BJ (cell line): ENCODE measurements at regions not wholly inside any gene's neighbourhood (a gene's known extent, or its start where the extent isn't known, plus 50 kb on each side); places are given as distances from the start of the nearest gene placed in this dataset.

Source experiments
- CTCF ChIA-PET: fragments of 350-600 bp; formaldehyde crosslinking; extraction: SDS; loops from one replicate; lab custom pipeline; 2021; ENCODE audit warnings: antibody characterized with exemption, inconsistent platforms; lab: Yijun Ruan, JAX
- POLR2A ChIA-PET: fragments of 300-600 bp; sonication (Branson Sonifier 250); formaldehyde crosslinking; extraction: SDS; loops from one replicate; lab custom pipeline; 2021; ENCODE audit warnings: antibody characterized with exemption; lab: Charles Lee
- DNase-seq: peaks from one replicate; pipeline ENCODE4 v3.0.0-alpha.2; 2011; ENCODE audit warnings: low read depth
- H3K27me3 ChIP-seq: 2 replicates; pipeline ENCODE4 v1.6.0; 2011; ENCODE audit warnings: low read length; ENCODE audit not compliant: control insufficient read depth, insufficient read depth
- H3K36me3 ChIP-seq: 2 replicates; pipeline ENCODE4 v1.5.1; 2011; ENCODE audit warnings: low read length; ENCODE audit not compliant: control insufficient read depth, insufficient read depth
- H3K4me3 ChIP-seq: 2 replicates; pipeline ENCODE4 v1.5.1; 2011; ENCODE audit warnings: low read depth, mild to moderate bottlenecking, control low read depth, low read length
- TF ChIP-seq, protein P1 (sequence below): IDR thresholded peaks from 2 replicates; pipeline ENCODE4 v1.5.1; 2011; ENCODE audit warnings: low read depth, mild to moderate bottlenecking, control low read depth, inconsistent platforms, low read length, moderate library complexity; ENCODE audit not compliant: insufficient read depth

DNA sequence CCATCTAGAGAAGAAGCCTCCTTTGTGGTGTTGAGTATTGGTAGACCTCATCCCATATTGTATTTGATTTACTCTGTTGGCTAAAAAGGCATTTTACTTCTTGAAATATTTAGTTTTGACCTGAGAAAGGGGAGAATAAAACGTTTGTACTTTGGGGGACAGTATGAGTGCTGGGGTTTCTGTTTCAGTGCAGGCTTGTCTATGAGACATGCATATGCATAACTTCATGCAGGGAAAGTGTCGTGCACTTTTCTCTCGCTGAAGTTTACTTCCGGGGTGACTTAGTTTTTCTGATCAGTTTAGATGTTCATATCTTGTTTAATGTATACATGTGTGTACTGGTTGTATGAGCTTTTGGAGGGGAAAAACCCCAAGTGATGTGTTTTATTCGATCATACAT lies 59.5 kb downstream of the UTRN start:
- CTCF ChIA-PET: no interaction called here
- POLR2A ChIA-PET: no interaction called here
- Histone ChIP-seq H3K36me3 (no peaks in the 10 kb centered on the region), H3K27me3 (no peaks in the 10 kb centered on the region), H3K4me3 (no peak overlapping the region)
- DNase-seq: no peak
- TF ChIP-seq, protein P1, sequence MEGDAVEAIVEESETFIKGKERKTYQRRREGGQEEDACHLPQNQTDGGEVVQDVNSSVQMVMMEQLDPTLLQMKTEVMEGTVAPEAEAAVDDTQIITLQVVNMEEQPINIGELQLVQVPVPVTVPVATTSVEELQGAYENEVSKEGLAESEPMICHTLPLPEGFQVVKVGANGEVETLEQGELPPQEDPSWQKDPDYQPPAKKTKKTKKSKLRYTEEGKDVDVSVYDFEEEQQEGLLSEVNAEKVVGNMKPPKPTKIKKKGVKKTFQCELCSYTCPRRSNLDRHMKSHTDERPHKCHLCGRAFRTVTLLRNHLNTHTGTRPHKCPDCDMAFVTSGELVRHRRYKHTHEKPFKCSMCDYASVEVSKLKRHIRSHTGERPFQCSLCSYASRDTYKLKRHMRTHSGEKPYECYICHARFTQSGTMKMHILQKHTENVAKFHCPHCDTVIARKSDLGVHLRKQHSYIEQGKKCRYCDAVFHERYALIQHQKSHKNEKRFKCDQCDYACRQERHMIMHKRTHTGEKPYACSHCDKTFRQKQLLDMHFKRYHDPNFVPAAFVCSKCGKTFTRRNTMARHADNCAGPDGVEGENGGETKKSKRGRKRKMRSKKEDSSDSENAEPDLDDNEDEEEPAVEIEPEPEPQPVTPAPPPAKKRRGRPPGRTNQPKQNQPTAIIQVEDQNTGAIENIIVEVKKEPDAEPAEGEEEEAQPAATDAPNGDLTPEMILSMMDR: no peak

DNA sequence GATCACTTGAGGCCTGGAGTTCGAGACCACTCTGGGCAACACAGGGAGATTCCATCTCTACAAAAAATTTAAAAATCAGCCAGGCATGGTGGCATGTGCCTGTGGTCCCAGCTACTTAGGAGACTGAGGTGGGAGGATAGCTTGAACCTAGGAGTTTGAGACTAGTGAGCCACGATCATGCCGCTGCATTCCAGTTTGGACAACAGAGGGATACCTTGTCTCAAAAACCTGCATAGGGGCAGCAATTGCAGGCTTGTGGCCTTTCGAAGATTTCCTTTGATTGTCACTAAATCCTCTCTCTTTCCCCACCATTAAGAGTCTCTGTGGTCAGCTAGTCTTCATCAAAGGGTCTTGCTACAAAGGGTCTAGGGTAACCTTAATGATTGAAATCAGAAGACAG lies 60.3 kb downstream of the UTRN start:
- DNase-seq: no peak
- H3K36me3 ChIP-seq: no peaks in the 10 kb centered on the region
- H3K4me3 ChIP-seq: no peak overlapping the region
- no peaks in the 10 kb centered on the region for H3K27me3 ChIP-seq
- CTCF ChIA-PET: interaction anchor here (1.0 kb wide), 1 partner anchor 13 kb away, joined by 4 read pairs; no protein-coding TSS in a partner anchor
- POLR2A ChIA-PET: no interaction called here
- TF ChIP-seq, protein P1: no peak

DNA sequence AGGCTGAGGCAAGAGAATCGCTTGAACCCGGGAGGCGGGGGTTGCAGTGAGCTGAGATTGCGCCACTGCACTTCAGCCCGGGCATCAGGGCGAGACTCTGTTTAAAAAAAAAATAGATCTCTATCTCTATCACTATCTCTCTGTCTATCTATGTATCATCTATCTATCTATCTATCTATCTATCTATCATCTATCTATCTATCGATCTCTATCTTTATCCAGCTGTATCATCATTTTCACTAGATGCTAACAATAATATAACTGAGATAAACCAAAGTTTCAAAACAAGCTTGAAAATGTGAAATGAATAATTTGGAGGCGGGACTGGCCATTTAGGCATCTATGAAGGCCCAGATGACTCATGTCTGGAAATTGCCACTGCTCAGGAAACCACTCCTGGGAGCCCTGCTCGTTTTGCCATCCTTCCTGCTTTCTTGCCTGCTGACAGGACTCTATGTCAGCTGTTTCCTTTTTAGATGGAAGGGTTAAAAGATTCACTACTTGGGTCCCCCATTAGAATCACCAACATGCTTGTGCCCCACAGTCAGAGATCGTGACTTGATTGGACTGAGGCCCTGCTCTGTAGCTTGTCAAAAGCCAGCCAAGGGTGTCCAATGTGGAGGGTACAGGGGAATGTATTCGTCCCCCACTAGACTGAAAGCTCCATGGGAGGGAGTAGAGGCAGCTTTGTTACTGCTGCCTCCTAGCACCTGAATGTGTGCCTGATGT lies 61.7 kb downstream of the UTRN start:
- DNase-seq: no peak

DNA sequence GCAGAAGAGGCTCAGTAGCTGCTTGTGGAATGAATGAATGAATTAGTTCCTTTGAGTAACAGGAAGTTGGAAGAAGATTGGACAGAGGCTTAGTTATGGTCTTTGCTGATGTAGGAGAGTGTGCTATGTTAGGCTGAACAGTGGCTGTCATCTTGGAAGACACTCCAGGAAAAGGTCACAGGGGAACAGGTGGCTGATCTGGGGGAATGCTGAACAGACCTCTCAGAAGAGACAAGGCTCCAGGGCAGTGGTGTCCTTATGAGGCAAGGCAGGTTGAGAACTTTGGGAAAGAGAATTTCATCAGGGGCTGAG lies 62.3 kb downstream of the UTRN start:
- H3K4me3 ChIP-seq: no peak overlapping the region
- H3K27me3 ChIP-seq: no peaks in the 10 kb centered on the region
- CTCF ChIA-PET: no interaction called here
- TF ChIP-seq, protein P1: no peak
- H3K36me3 ChIP-seq: no peaks in the 10 kb centered on the region
- DNase-seq: no peak
- POLR2A ChIA-PET: no interaction called here

More for the DNA sequence above, 61.7 kb downstream of the UTRN start:
- ChIA-PET CTCF (interaction anchor here (0.7 kb wide), 1 partner anchor 48 kb away, joined by 3 read pairs; no protein-coding TSS in a partner anchor), POLR2A (no interaction called here)
- no peak overlapping the region for H3K4me3 ChIP-seq
- no peaks in the 10 kb centered on the region for H3K27me3 ChIP-seq
- no peaks in the 10 kb centered on the region for H3K36me3 ChIP-seq
- TF ChIP-seq, protein P1: no peak

DNA sequence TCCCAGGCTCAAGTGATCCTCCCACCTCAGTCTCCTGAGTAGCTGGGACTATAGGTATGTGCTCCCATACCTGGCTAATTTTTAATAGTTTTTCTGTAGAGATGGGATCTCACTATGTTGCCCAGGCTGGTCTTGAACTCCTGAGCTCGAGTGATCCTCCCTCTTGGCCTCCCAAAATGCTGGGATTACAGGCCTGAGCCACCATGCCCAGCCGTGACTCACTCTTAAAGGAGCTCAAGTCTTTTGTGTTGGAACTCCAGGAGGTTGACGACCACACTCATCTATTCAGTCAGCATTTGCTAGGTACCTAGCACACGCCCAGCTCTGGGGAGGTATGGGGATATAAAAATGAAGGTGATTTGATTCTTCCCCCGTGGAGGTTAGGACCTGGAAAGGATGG lies 62.8 kb downstream of the UTRN start:
- TF ChIP-seq, protein P1: no peak
- DNase-seq: no peak
- Histone ChIP-seq H3K4me3 (no peak overlapping the region), H3K36me3 (no peaks in the 10 kb centered on the region), H3K27me3 (no peaks in the 10 kb centered on the region)
- ChIA-PET POLR2A (no interaction called here), CTCF (no interaction called here)
